ENCODE measurements at regions not wholly inside any gene's neighbourhood (a gene's known extent, or its start where the extent isn't known, plus 50 kb on each side); places are given as distances from the start of the nearest gene placed in this dataset.

- no peaks in the 10 kb centered on the region for H3K4me1 Mint-ChIP-seq
- H3K4me2 ChIP-seq (ENCODE audit: insufficient read depth, insufficient read length, low read length): no peak overlapping the region
- no peak overlapping the region for H3K4ac ChIP-seq (ENCODE audit: low read depth, low read length)
- no peaks in the 10 kb centered on the region for H3K27me3 ChIP-seq (ENCODE audit: insufficient read depth, low read length)
- H3K56ac ChIP-seq (ENCODE audit: insufficient read length, low read depth, low read length): no peak overlapping the region
- no peak overlapping the region for H2BK12ac ChIP-seq (ENCODE audit: insufficient read length, low read depth, low read length)
- H4K5ac ChIP-seq (ENCODE audit: insufficient read length, low read depth, low read length): no peak overlapping the region
- no peak overlapping the region for H3K18ac ChIP-seq (ENCODE audit: insufficient read length, low read depth, low read length)
- no peaks in the 10 kb centered on the region; a peak in 1 of 7 replicates for H3K36me3 Mint-ChIP-seq (ENCODE audit: insufficient read depth in 1 of 3, low read depth in 3 of 3)
- H3K4me1 ChIP-seq (ENCODE audit: insufficient read depth, low read length): no peaks in the 10 kb centered on the region
- no peak overlapping the region for H2BK5ac ChIP-seq (ENCODE audit: insufficient read length, low read length)
- no peaks in the 10 kb centered on the region for H3K79me2 ChIP-seq (ENCODE audit: insufficient read depth, low read length)
- no CpG with 5 or more reads among the region's 1 CpG for WGBS (ENCODE audit: extremely low coverage, insufficient read length, low lambda C conversion rate)
- H2BK20ac ChIP-seq (ENCODE audit: low read depth, low read length, poor library complexity, severe bottlenecking): no peak overlapping the region
- H3K23me2 ChIP-seq (ENCODE audit: insufficient read length, low read depth, low read length, poor library complexity, severe bottlenecking): no peaks in the 10 kb centered on the region
- TF ChIP-seq CTCF (conservative IDR thresholded peaks at IDR 0.05): no peak
- H3T11ph ChIP-seq (ENCODE audit: low read length): no peak overlapping the region
- H3K23ac ChIP-seq (ENCODE audit: insufficient read length, low read depth, low read length): no peak overlapping the region
- no peak overlapping the region for H4K91ac ChIP-seq (ENCODE audit: insufficient read length, low read depth, low read length)
- H2AFZ ChIP-seq (ENCODE audit: low read length): no peak overlapping the region
- no peak overlapping the region for H3K4me3 Mint-ChIP-seq
- no peak for DNase-seq
- no peaks in the 10 kb centered on the region for H3K9me3 ChIP-seq (ENCODE audit: control insufficient read depth, low read depth, low read length)
- H3K27me3 Mint-ChIP-seq (ENCODE audit: low read depth): no peaks in the 10 kb centered on the region
- H3K14ac ChIP-seq (ENCODE audit: insufficient read depth, low read length): no peak overlapping the region
- H2BK120ac ChIP-seq (ENCODE audit: low read depth, low read length, poor library complexity, severe bottlenecking): no peak overlapping the region
- no peak overlapping the region for H3K27ac Mint-ChIP-seq
- H3K27ac ChIP-seq (ENCODE audit: insufficient read length, low read depth, low read length): no peak overlapping the region
- no peak overlapping the region for H3K9ac ChIP-seq (ENCODE audit: extremely low read depth, insufficient read length, low read length)
- H4K8ac ChIP-seq (replicated peaks; ENCODE audit: insufficient read length, low read depth, low read length): no peak overlapping the region
- H2BK15ac ChIP-seq (ENCODE audit: low read depth, low read length): no peak overlapping the region
- no peaks in the 10 kb centered on the region for H3K9me3 Mint-ChIP-seq
- no peaks in the 10 kb centered on the region for H3K79me1 ChIP-seq (ENCODE audit: insufficient read depth, low read depth, low read length, poor library complexity, severe bottlenecking)
- no peaks in the 10 kb centered on the region for H4K20me1 ChIP-seq (ENCODE audit: control insufficient read depth, insufficient read depth, insufficient read length)
- H2AK5ac ChIP-seq (ENCODE audit: insufficient read length, low read length): no peak overlapping the region
Observed at GRCh38 chr18:27808683-27809082, 368.2 kb downstream of the CDH2 start.
